B cell (primary cell): ENCODE measurements at regions not wholly inside any gene's neighbourhood (a gene's known extent, or its start where the extent isn't known, plus 50 kb on each side); places are given as distances from the start of the nearest gene placed in this dataset.

ENCODE experiments used
- ATAC-seq: fragments of 200-7000 bp; cut with Tn5 transposase; one replicate; pipeline ENCODE4 v1.10.0; 2021; ENCODE audit warnings: low read depth, mild to moderate bottlenecking, moderate number of reproducible peaks, moderate library complexity
- CTCF ChIA-PET: fragments of 350-600 bp; sonication (Branson Sonifier 250); formaldehyde crosslinking; loops from one replicate; lab custom pipeline; 2021; ENCODE audit warnings: antibody characterized with exemption, inconsistent platforms; lab: Charles Lee
- POLR2A ChIA-PET: fragments of 350-600 bp; sonication (Branson Sonifier 250); formaldehyde crosslinking; loops from one replicate; lab custom pipeline; 2021; ENCODE audit warnings: antibody characterized with exemption; lab: Charles Lee
- DNase-seq: peaks from one replicate; pipeline ENCODE4 v3.0.0; 2013
- H2AFZ ChIP-seq: 2 replicates; pipeline ENCODE4 v1.6.1; 2012; ENCODE audit warnings: mild to moderate bottlenecking, low read depth, low read length; ENCODE audit not compliant: insufficient read depth, poor library complexity, severe bottlenecking
- H3K27ac ChIP-seq, 2 donors: 1 replicate in 1 of 2; 2 replicates in 1 of 2; pipeline ENCODE4 v1.5.1; 2012 to 2013; ENCODE audit warnings: low read length in 2 of 2, mild to moderate bottlenecking in 2 of 2, moderate library complexity in 1 of 2
- H3K27me3 ChIP-seq, 4 experiments: fragments of 200-600 bp in 1 of 4; sonication (generic) in 1 of 4; replicated peaks in 1 of 4; 1 replicate in 2 of 4; 2 replicates in 2 of 4; pipeline versions ENCODE4 v1.6.1 to v1.7.0; 2013 to 2016; ENCODE audit warnings: low read length in 3 of 4, mild to moderate bottlenecking in 2 of 4, mixed read lengths in 1 of 4, moderate library complexity in 1 of 4; ENCODE audit not compliant: insufficient read depth in 4 of 4, control insufficient read depth in 3 of 4; ENCODE audit errors: control extremely low read depth in 1 of 4
- H3K36me3 ChIP-seq, 2 experiments: replicated peaks in 1 of 2; 1 replicate in 1 of 2; 2 replicates in 1 of 2; pipeline versions ENCODE4 v1.6.1 to v1.7.1; 2013; ENCODE audit warnings: low read length in 1 of 2; ENCODE audit not compliant: insufficient read depth in 2 of 2, control insufficient read depth in 1 of 2; ENCODE audit errors: control extremely low read depth in 1 of 2, extremely low read depth in 1 of 2
- H3K4me1 ChIP-seq, 2 donors: fragments of 200-600 bp in 1 of 2; sonication (generic) in 1 of 2; 1 replicate in 1 of 2; 2 replicates in 1 of 2; pipeline versions ENCODE4 v1.5.1 to v1.6.1; 2013 to 2017; ENCODE audit warnings: low read length in 2 of 2; ENCODE audit not compliant: control insufficient read depth in 2 of 2, insufficient read depth in 2 of 2
- H3K4me2 ChIP-seq: replicated peaks from 2 replicates; pipeline ENCODE3; 2012; ENCODE audit warnings: mild to moderate bottlenecking, low read depth, low read length; ENCODE audit not compliant: poor library complexity, severe bottlenecking
- H3K4me3 ChIP-seq, 5 experiments: fragments of 200-600 bp in 1 of 5; sonication (generic) in 1 of 5; 1 replicate in 3 of 5; 2 replicates in 2 of 5; pipeline versions ENCODE4 v1.5.1 to v1.7.0; 2011 to 2016; ENCODE audit warnings: low read length in 4 of 5, mild to moderate bottlenecking in 4 of 5, low read depth in 2 of 5, control low read depth in 1 of 5, moderate library complexity in 1 of 5; ENCODE audit not compliant: insufficient read depth in 1 of 5; ENCODE audit errors: control extremely low read depth in 1 of 5, extremely low read depth in 1 of 5
- H3K79me2 ChIP-seq: fragments of 200-600 bp; sonication (generic); one replicate; pipeline ENCODE4 v1.6.0; 2016; ENCODE audit warnings: low read length; ENCODE audit not compliant: control insufficient read depth, insufficient read depth
- H3K9ac ChIP-seq: fragments of 200-600 bp; sonication (generic); 2 replicates; pipeline ENCODE4 v1.6.1; 2017; ENCODE audit warnings: mild to moderate bottlenecking, low read length, moderate library complexity
- H3K9me3 ChIP-seq, 3 donors: one replicate each; pipeline versions ENCODE4 v1.6.1 to v1.7.1; 2013; ENCODE audit warnings: low read length in 2 of 3; ENCODE audit not compliant: control insufficient read depth in 2 of 3, insufficient read depth in 1 of 3; ENCODE audit errors: control extremely low read depth in 1 of 3
- H4K20me1 ChIP-seq: 2 replicates; pipeline ENCODE4 v1.6.0; 2012; ENCODE audit warnings: mild to moderate bottlenecking, low read length; ENCODE audit not compliant: insufficient read depth, control insufficient read depth, poor library complexity, severe bottlenecking
- H3K27ac Mint-ChIP-seq: one replicate; pipeline ENCODE4 v1.8.0; 2021; ENCODE audit warnings: mixed read lengths
- H3K27me3 Mint-ChIP-seq: one replicate; pipeline ENCODE4 v1.8.0; 2021; ENCODE audit warnings: mixed read lengths
- H3K4me1 Mint-ChIP-seq: one replicate; pipeline ENCODE4 v1.8.0; 2021; ENCODE audit warnings: mixed read lengths
- H3K4me3 Mint-ChIP-seq: one replicate; pipeline ENCODE4 v1.8.0; 2021; ENCODE audit warnings: mixed read lengths
- H3K9me3 Mint-ChIP-seq: one replicate; pipeline ENCODE4 v1.8.0; 2022; ENCODE audit warnings: mixed read lengths; ENCODE audit not compliant: insufficient read depth
- CTCF ChIP-seq: fragments of 200-600 bp; IDR thresholded peaks from one replicate; pipeline ENCODE4 v1.8.0; 2022; ENCODE audit warnings: antibody characterized with exemption, mild to moderate bottlenecking
- EZH2 ChIP-seq: IDR thresholded peaks from 2 replicates; pipeline ENCODE4 v1.6.1; 2012; ENCODE audit warnings: borderline replicate concordance, low read depth, mild to moderate bottlenecking, moderate library complexity, low read length; ENCODE audit not compliant: insufficient read depth, poor library complexity, severe bottlenecking
- WGBS: methylation state at CpG from one replicate; pipeline ENCODE4 v1.1.5; 2013; ENCODE audit warnings: missing lambda C conversion rate; ENCODE audit not compliant: insufficient coverage; 5-methylcytosine and 5-hydroxymethylcytosine counted together
- intact Hi-C: fragments of 100-400 bp; cut with micrococcal nuclease; formaldehyde crosslinking; loops from one replicate; pipeline ENCODE4 v1.10.0; 2022

GRCh38 chr2:37554687-37555086 is 116.8 kb downstream of the CDC42EP3 start:
- CTCF ChIA-PET = interaction anchor here (0.9 kb wide), 1 partner anchor 19 kb away, joined by 6 read pairs; no protein-coding TSS in a partner anchor

More at GRCh38 chr2:37554687-37555086, 116.8 kb downstream of the CDC42EP3 start:
- POLR2A ChIA-PET = interaction anchor here (0.7 kb wide), 1 partner anchor 18 kb away, joined by 3 read pairs; no protein-coding TSS in a partner anchor
- Histone ChIP-seq H2AFZ (no peak overlapping the region), H4K20me1 (no peaks in the 10 kb centered on the region), H3K4me1 (peaks cover 50 to 54% of the 10 kb centered on the region in 2 donors), H3K9ac (no peak overlapping the region), H3K36me3 (no peaks in the 10 kb centered on the region), H3K79me2 (no peaks in the 10 kb centered on the region), H3K27me3 (peaks cover 0 to 11% (median 0%) of the 10 kb centered on the region in 4 experiments), H3K9me3 (peaks cover 0 to 2% (median 1%) of the 10 kb centered on the region in 3 donors), H3K4me3 (no peak overlapping the region), H3K27ac (no peak overlapping the region), H3K4me2 (no peak overlapping the region)
- DNase-seq (no peak), ATAC-seq (no peak)
- Mint-ChIP-seq H3K27me3 (no peaks in the 10 kb centered on the region), H3K27ac (no peak overlapping the region), H3K4me3 (no peak overlapping the region), H3K4me1 (peaks cover 41% of the 10 kb centered on the region), H3K9me3 (no peaks in the 10 kb centered on the region)
- intact Hi-C loops = loop anchor here (1.0 to 5.0 kb wide), 5 partner anchors 18 to 118 kb away; no protein-coding TSS in a partner anchor
- TF ChIP-seq EZH2 = no peak
- TF ChIP-seq CTCF = no peak
- WGBS = no CpG with 5 or more reads among the region's 2 CpGs
